Vagina (tissue), 2 donors: ENCODE measurements at regions not wholly inside any gene's neighbourhood (a gene's known extent, or its start where the extent isn't known, plus 50 kb on each side); places are given as distances from the start of the nearest gene placed in this dataset.

Experiments
- CTCF ChIP-seq, 3 experiments: fragments of 450-650 bp in 2 of 3; fragments of 200-600 bp in 1 of 3; sonication (generic) in 1 of 3; IDR thresholded peaks; one replicate each; pipeline ENCODE4 v1.5.1; 2017 to 2019; ENCODE audit warnings: antibody characterized with exemption in 3 of 3, mild to moderate bottlenecking in 2 of 3, moderate library complexity in 2 of 3
- POLR2A ChIP-seq, 2 donors: fragments of 450-650 bp; IDR thresholded peaks; one replicate each; pipeline ENCODE4 v1.6.1; 2017; ENCODE audit warnings: antibody characterized with exemption in 2 of 2, mild to moderate bottlenecking in 2 of 2, moderate library complexity in 2 of 2
- POLR2AphosphoS5 ChIP-seq, 2 donors: sonication (generic); formaldehyde crosslinking; IDR thresholded peaks; one replicate each; pipeline ENCODE4 v1.9.0; 2017; ENCODE audit warnings: antibody characterized with exemption in 2 of 2, mild to moderate bottlenecking in 2 of 2, low read depth in 1 of 2; ENCODE audit not compliant: insufficient read depth in 1 of 2

GRCh38 chr5:124948062-124948753 is 201.8 kb upstream of the ZNF608 start:
- TF ChIP-seq POLR2A (IDR thresholded peaks at IDR 0.05) (no peak), POLR2AphosphoS5 (IDR thresholded peaks at IDR 0.05; ENCODE audit: insufficient read depth in 1 of 2, low read depth in 1 of 2) (peak in 1 of 2 donors; percentile 48), CTCF (IDR thresholded peaks at IDR 0.05) (no peak)
